HG02852 (cell line): ENCODE measurements at regions not wholly inside any gene's neighbourhood (a gene's known extent, or its start where the extent isn't known, plus 50 kb on each side); places are given as distances from the start of the nearest gene placed in this dataset.

Experiments
- ATAC-seq: cut with Tn5 transposase; IDR thresholded peaks from one replicate; pipeline ENCODE4 v1.9.1; 2021; ENCODE audit warnings: mild to moderate bottlenecking, moderate library complexity; ENCODE audit not compliant: unreplicated experiment

- ATAC-seq, result no peak
Measured at GRCh38 chr10:83564889-83565588, 574.3 kb upstream of the GHITM start.

GRCh38 chr10:83572036-83572435, 567.3 kb upstream of the GHITM start:
- no peak for ATAC-seq

- ATAC-seq, result peak; percentile 80
Measured at GRCh38 chr10:83574770-83575169, 564.5 kb upstream of the GHITM start.

- ATAC-seq, result no peak
Measured at GRCh38 chr10:83577421-83577820, 561.9 kb upstream of the GHITM start.

- ATAC-seq, result no peak
Measured at GRCh38 chr10:83580373-83581012, 558.8 kb upstream of the GHITM start.

GRCh38 chr10:83582407-83583095, 556.8 kb upstream of the GHITM start:
- no peak for ATAC-seq

GRCh38 chr10:83585686-83586085, 553.6 kb upstream of the GHITM start:
- ATAC-seq, result no peak

- ATAC-seq, result no peak
Measured at GRCh38 chr10:83592337-83592935, 546.9 kb upstream of the GHITM start.

GRCh38 chr10:83603708-83604107, 535.6 kb upstream of the GHITM start:
- peak; percentile 100 for ATAC-seq

- no peak for ATAC-seq
Measured at GRCh38 chr10:83605783-83606630, 533.3 kb upstream of the GHITM start.

GRCh38 chr10:83607959-83608745, 531.2 kb upstream of the GHITM start:
- no peak for ATAC-seq

GRCh38 chr10:83612050-83612449, 527.3 kb upstream of the GHITM start:
- ATAC-seq, result no peak

- ATAC-seq, result no peak
Measured at GRCh38 chr10:83612746-83613145, 526.6 kb upstream of the GHITM start.

GRCh38 chr10:83617172-83617571, 522.1 kb upstream of the GHITM start:
- ATAC-seq, result no peak

- ATAC-seq, result no peak
Measured at GRCh38 chr10:83617692-83618545, 521.4 kb upstream of the GHITM start.

- ATAC-seq, result no peak
Measured at GRCh38 chr10:83625831-83626360, 513.4 kb upstream of the GHITM start.

- no peak for ATAC-seq
Measured at GRCh38 chr10:83632701-83633100, 506.6 kb upstream of the GHITM start.

- no peak for ATAC-seq
Measured at GRCh38 chr10:83633547-83633946, 505.8 kb upstream of the GHITM start.

- no peak for ATAC-seq
Measured at GRCh38 chr10:83636826-83637225, 502.5 kb upstream of the GHITM start.
